GM18907 (cell line): ENCODE measurements at regions not wholly inside any gene's neighbourhood (a gene's known extent, or its start where the extent isn't known, plus 50 kb on each side); places are given as distances from the start of the nearest gene placed in this dataset.

Experiments used
- ATAC-seq: cut with Tn5 transposase; IDR thresholded peaks from one replicate; pipeline ENCODE4 v1.9.1; 2021; ENCODE audit warnings: mild to moderate bottlenecking, moderate library complexity; ENCODE audit not compliant: unreplicated experiment

GRCh38 chr6:33952016-33952415 lies 148.2 kb upstream of the MLN start:
- ATAC-seq, result no peak

- no peak for ATAC-seq
These were observed 147.4 kb upstream of the MLN start for GRCh38 chr6:33950891-33951889.

- ATAC-seq, result no peak
These were observed 146.7 kb upstream of the MLN start for GRCh38 chr6:33950472-33950881.

- ATAC-seq, result no peak
These were observed 146.2 kb upstream of the MLN start for GRCh38 chr6:33949877-33950435.

- no peak for ATAC-seq
These were observed 145.3 kb upstream of the MLN start for GRCh38 chr6:33949111-33949510.

GRCh38 chr6:33947916-33948594 lies 144.3 kb upstream of the MLN start:
- no peak for ATAC-seq

- no peak for ATAC-seq
These were observed 143.2 kb upstream of the MLN start for GRCh38 chr6:33947047-33947446.

GRCh38 chr6:33945931-33946330 lies 142.1 kb upstream of the MLN start:
- no peak for ATAC-seq

GRCh38 chr6:33944686-33945411 lies 141.0 kb upstream of the MLN start:
- ATAC-seq, result no peak

- no peak for ATAC-seq
These were observed 133.1 kb upstream of the MLN start for GRCh38 chr6:33936886-33937285.

- ATAC-seq, result no peak
These were observed 131.8 kb upstream of the MLN start for GRCh38 chr6:33935439-33936080.

- no peak for ATAC-seq
These were observed 131.0 kb upstream of the MLN start for GRCh38 chr6:33934731-33935270.

- no peak for ATAC-seq
These were observed 129.3 kb upstream of the MLN start for GRCh38 chr6:33933101-33933500.

GRCh38 chr6:33931799-33932198 lies 128.0 kb upstream of the MLN start:
- ATAC-seq, result no peak

- ATAC-seq, result no peak
These were observed 125.9 kb upstream of the MLN start for GRCh38 chr6:33929575-33930288.

GRCh38 chr6:33927616-33928015 lies 123.8 kb upstream of the MLN start:
- no peak for ATAC-seq

GRCh38 chr6:33927112-33927511 lies 123.3 kb upstream of the MLN start:
- no peak for ATAC-seq

GRCh38 chr6:33926451-33926850 lies 122.6 kb upstream of the MLN start:
- no peak for ATAC-seq

GRCh38 chr6:33925936-33926335 lies 122.1 kb upstream of the MLN start:
- no peak for ATAC-seq

GRCh38 chr6:33925210-33925609 lies 121.4 kb upstream of the MLN start:
- no peak for ATAC-seq
